ENCODE measurements at regions not wholly inside any gene's neighbourhood (a gene's known extent, or its start where the extent isn't known, plus 50 kb on each side); places are given as distances from the start of the nearest gene placed in this dataset.

DNA sequence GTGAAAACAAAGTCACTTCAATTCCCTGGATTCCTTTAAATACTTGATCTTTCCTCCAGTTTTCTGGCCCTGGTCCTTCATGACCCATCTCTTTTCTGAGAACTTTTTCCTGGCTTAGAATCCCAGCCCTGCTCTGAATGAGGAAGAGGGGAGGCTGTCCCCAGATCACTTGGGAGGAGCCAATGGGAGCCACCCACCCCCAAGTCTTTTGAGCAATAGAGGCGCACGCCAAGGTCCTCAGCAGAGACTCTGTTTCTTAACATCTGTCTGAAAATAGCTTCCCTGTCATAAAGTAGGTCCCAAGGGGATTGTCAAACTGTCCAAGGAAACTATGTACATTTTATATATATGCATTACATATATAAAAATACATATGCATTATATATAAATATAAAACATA, 126.8 kb downstream of the ADRA2A start:
- Histone ChIP-seq H3K4me2 (ENCODE audit: insufficient read depth in 1 of 2, low read depth in 2 of 2, low read length in 2 of 2) (no peak overlapping the region), H2AK5ac (ENCODE audit: low read depth, low read length) (no peak overlapping the region), H4K5ac (ENCODE audit: insufficient read length, low read depth, low read length) (no peak overlapping the region), H3K23ac (ENCODE audit: insufficient read length) (no peak overlapping the region), H2BK5ac (ENCODE audit: low read depth, low read length) (no peak overlapping the region), H3K27ac (ENCODE audit: low read depth, low read length) (no peak overlapping the region), H2BK20ac (ENCODE audit: low read length) (no peak overlapping the region), H2BK15ac (ENCODE audit: low read length) (no peak overlapping the region), H3K36me3 (ENCODE audit: control insufficient read depth in 2 of 4, insufficient read depth in 4 of 4, low read length in 3 of 4) (no peaks in the 10 kb centered on the region), H3K56ac (replicated peaks; ENCODE audit: insufficient read length, low read depth, low read length) (no peak overlapping the region), H3K14ac (ENCODE audit: insufficient read length) (no peak overlapping the region), H4K91ac (replicated peaks; ENCODE audit: insufficient read length, low read length) (no peak overlapping the region), H2BK12ac (ENCODE audit: low read depth, low read length) (no peak overlapping the region), H3K79me1 (ENCODE audit: low read depth, low read length) (no peaks in the 10 kb centered on the region), H2AFZ (ENCODE audit: low read length) (no peak overlapping the region), H2BK120ac (replicated peaks; ENCODE audit: low read depth, low read length) (no peak overlapping the region), H4K20me1 (replicated peaks in 1 of 2; ENCODE audit: control insufficient read depth in 1 of 2, insufficient read depth in 2 of 2, low read length in 2 of 2) (no peaks in the 10 kb centered on the region), H3K4me3 (ENCODE audit: extremely low read depth in 1 of 4, insufficient read depth in 2 of 4, low read depth in 3 of 4, low read length in 4 of 4) (no peak overlapping the region), H3K79me2 (ENCODE audit: control insufficient read depth in 1 of 2, insufficient read depth in 2 of 2, low read length in 2 of 2) (no peaks in the 10 kb centered on the region), H4K8ac (ENCODE audit: extremely low read depth, insufficient read depth, low read length) (no peak overlapping the region), H3K9ac (replicated peaks in 1 of 4; ENCODE audit: extremely low read depth in 1 of 4, low read depth in 3 of 4, low read length in 3 of 4) (no peak overlapping the region), H3K23me2 (ENCODE audit: low read depth, low read length) (no peaks in the 10 kb centered on the region), H3K4ac (replicated peaks; ENCODE audit: insufficient read length, low read depth, low read length) (no peak overlapping the region), H3K9me3 (ENCODE audit: insufficient read depth in 2 of 2, low read depth in 1 of 2, low read length in 1 of 2) (no peaks in the 10 kb centered on the region), H3K4me1 (replicated peaks in 1 of 4; ENCODE audit: control insufficient read depth in 3 of 4, insufficient read depth in 4 of 4, low read length in 3 of 4) (peaks cover 0 to 3% (median 2%) of the 10 kb centered on the region in 4 experiments; a peak in 1 of 7 replicates), H3K18ac (ENCODE audit: extremely low read depth, low read length) (no peak overlapping the region), H3K27me3 (replicated peaks in 1 of 4; ENCODE audit: control insufficient read depth in 3 of 4, extremely low read depth in 1 of 4, insufficient read depth in 3 of 4, low read length in 3 of 4) (no peaks in the 10 kb centered on the region)
- ChIA-PET POLR2A (ENCODE audit: partially characterized antibody) (no interaction called here), CTCF (ENCODE audit: partially characterized antibody) (interaction anchor here (1.3 to 8.9 kb wide), 2 partner anchors 127 to 132 kb away, joined by 3 to 68 read pairs; partner anchors contain the start of gene ADRA2A)
- DNase-seq (ENCODE audit: low read depth in 1 of 2, low spot score in 2 of 2) (no peak), FAIRE-seq (no peak)
- 81% methylated on average over 2 of the region's 2 CpGs; no CpG with 5 or more reads in 1 of the 2 experiments for WGBS, 2 experiments (ENCODE audit: extremely low coverage in 1 of 2, insufficient coverage in 1 of 2, insufficient read length in 1 of 2, insufficient replicate concordance in 2 of 2, low coverage in 1 of 2, low lambda C conversion rate in 2 of 2, missing lambda C conversion rate in 1 of 2)
- no peak for TF ChIP-seq BRCA1 (IDR thresholded peaks at IDR 0.05; ENCODE audit: low read depth, low read length)
- no peak for TF ChIP-seq CHD2 (IDR thresholded peaks at IDR 0.05; ENCODE audit: low read length)
- no peak for TF ChIP-seq JUND (IDR thresholded peaks at IDR 0.05; ENCODE audit: low read length)
- TF ChIP-seq GABPA (IDR thresholded peaks at IDR 0.05; ENCODE audit: borderline replicate concordance, insufficient read depth, low read length) = no peak

Measured in H1 (cell line).